Stimulated activated naive CD4-positive, alpha-beta T cell (primary cell): ENCODE measurements at regions not wholly inside any gene's neighbourhood (a gene's known extent, or its start where the extent isn't known, plus 50 kb on each side); places are given as distances from the start of the nearest gene placed in this dataset.
"Not testable (repeated sequence)": the region's sequence is repeated elsewhere in the genome, so short reads cannot be mapped to it uniquely, and the experiment has no call there.

Experiments
- DNase-seq, 6 experiments: peaks; one replicate each; lab custom pipeline; 2025; lab: John Stamatoyannopoulos, UW

DNA sequence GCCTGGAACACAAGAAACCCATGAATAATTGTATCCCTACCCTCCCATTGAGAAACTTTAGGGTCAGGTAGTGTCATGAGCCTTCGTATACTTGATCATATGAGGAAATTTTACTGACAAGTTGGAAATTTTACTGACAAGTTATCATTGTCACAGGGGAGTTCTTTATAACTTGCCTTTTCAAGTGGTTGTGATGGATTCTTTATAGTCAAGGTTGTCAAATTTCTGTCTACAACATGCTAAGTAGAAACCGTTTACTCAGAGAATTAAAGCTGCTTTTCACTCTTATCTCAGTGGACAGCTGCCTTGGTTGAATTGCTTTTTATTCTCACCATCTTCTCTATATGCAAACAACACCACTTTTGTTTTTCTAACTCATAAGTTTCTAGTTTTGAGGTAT lies 1286.4 kb downstream of the EPHA7 start:
- DNase-seq = no peak

DNA sequence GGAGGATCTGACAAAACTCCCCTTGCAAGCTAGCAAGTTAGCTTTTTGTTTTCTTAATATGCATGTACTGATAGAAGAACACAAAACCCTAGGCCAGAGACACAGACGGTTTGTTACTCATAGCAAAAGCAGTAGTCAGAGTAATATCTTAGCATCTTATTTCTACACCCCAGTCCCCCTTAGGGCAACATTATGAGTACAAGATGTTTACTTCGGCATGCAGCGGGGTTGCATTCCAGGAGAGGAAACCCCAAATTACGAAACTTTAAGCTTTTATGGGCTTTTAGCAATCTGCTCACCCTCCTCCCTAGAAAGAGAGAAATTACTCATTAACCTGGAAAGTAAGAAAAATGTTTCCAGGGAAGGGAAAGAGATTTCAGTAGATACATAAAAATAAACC lies 1286.9 kb downstream of the EPHA7 start:
- no peak for DNase-seq

DNA sequence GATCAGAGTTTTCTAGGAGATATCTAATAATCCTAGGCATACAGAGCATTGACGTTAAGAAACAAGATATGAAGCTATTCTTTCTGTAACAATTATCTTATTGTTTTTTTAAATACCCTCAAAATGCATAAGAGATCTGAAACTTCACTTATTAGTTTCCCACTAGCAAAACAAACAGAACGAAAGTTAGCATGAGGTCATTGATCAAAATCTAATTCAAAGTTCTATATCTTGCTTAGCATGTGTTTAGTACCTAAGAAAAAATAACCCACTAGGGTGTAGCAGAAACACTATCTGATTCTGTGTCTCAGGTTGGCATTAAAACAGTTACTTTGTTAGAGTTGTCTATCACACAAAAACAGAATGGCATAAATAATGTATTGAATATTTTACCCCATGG lies 1288.4 kb downstream of the EPHA7 start:
- no peak for DNase-seq

DNA sequence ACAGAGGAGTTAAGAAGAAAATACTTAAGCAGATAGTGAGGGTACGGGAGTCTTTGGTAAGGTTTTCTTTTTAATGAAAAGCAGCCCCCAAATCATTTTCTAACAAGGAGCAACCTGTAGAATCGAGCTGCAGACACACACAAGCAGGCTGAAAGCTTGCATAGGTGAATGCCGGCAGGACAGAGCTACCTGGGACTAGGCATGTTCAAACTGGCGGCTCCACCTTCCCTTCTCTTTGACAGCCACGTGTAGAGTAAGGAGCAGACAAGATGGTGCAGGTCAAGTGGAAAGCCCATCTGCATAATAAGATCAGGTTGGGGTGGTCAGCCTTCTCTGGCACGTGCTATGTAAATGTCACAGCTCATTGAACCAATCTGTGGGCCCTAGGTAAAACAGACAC lies 1292.4 kb downstream of the EPHA7 start:
- DNase-seq = no peak

DNA sequence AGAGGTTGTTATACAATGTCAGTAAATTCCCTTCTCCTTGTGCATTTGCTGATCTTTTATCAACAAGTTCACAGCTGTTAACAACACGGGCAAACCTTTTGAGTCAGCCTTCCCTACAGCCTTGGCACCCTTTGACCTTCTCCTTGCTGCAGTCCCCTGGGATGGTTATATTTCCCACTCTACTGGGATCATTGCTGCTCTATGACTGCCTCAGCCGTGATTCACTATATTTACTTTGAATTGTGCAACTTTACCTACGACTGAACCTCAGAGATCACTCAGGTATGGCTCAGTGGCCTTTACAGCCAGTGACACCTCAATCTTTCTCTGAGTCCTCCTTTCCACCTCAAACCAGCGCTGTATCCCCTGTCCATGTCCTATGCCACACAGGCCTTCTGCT lies 1293.3 kb downstream of the EPHA7 start:
- DNase-seq = no peak

DNA sequence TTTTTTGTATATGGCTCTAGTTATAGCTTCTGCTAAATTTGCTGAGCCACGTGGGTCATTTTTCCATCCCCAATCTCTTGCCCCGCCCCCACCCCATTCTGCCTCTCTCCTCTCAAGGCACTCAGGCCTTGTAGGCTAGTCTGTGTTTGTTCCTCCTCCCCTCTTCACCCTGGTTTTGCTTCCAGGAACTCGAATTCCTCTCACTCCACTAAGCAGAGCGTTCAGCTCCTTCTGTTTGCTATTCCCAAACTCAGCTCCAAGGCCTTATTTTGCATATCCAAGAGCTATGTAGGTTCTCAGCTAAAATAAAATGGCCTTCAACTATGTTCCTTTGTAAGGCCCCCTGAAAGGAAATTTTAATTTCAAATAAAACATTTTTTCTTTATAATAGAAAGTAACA lies 1293.7 kb downstream of the EPHA7 start:
- no peak for DNase-seq

DNA sequence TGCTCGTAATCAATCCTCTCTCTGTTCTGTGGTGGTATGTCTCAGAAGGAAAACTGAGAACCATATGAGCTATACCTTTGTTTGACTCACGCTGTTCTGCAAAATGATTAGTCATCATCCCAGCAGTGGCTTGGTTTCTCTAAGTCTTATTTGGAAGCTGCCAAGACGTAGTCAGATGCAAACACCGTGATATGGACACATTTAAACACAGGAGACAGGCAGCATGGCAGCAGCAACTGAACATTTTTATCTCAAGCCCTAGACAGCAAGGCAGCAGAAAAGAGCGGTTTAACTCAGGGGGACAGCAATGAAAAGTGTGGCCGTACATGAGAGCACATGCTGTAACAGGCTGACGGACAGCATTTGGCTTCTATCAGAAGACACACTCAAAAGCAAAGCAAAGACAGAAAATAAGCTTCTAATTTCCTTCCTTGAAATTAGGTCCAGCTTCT lies 1295.1 kb downstream of the EPHA7 start:
- DNase-seq = no peak

DNA sequence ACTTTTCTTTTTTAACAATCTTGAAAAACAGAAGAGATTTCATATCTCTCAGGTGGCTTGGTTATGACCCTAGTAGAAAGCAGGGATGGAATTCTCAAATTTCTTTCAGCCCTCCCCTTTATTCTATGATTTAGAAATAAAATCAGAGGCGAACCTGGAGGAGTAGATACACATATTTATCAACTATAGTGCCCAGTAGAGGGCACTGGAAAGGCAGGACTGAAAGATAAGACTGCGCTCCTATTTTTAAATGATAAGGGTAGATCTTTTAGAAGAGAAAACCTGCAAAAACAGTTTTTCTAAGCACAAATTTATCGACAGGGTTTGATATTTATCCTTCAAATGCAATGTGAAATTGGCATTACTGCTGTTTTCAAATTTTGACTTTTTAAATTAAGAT lies 1296.6 kb downstream of the EPHA7 start:
- no peak for DNase-seq

DNA sequence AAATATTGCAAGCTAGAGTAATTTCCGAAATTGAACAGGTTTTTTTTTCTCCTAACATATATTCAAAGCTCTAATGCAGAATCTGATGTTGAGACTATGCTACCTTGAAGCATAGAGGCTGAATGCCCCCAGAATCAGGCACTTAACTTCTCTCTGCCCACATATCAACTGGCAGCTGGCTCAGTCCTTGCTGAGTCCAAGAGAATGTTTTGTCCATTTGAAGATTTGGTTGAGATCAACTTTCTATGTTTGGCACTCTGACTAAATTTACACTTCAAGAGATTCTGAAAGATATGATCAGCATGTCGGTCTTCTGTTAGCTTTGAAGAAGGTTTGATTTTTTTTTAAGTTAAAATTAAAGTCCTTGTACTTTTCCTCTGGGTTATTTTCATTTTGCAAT lies 1298.1 kb downstream of the EPHA7 start:
- DNase-seq = no peak

DNA sequence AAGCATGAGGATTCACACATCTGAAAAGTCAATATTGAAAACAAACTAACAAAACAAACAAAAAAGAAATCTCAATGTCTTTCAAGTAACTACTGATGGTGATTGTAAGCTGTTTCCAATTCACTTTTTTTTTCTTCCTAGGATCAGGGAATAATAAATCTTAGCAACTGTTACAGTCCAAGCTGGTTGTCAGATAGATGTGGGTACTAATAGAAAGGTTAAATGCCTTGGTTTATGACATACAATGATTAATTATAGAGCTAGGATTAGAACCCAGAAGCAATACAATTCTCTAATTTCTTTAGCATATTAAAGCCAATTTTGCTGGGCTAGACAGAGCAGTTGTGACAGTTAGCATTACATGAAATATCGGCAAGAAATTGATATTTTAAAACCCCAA lies 1301.6 kb downstream of the EPHA7 start:
- DNase-seq = no peak

DNA sequence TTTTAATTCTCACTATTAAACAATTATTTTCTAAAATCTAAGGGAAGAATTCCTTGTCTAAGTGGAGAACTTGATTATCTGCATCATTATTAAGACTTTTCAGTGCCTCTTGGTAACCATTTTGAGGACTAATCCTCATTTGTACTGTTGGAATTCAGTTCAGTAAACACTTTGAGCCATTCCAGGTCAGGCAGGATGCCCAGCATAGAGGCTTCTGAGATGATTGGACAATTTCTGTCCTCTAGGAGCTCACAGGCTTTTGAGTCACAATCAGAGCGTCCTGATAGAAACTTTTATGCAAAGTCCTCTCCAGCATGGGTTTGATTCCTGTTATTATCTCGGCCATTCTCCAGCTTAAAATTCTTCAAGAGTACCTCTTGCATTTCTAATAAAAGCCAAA lies 1304.6 kb downstream of the EPHA7 start:
- no peak for DNase-seq

DNA sequence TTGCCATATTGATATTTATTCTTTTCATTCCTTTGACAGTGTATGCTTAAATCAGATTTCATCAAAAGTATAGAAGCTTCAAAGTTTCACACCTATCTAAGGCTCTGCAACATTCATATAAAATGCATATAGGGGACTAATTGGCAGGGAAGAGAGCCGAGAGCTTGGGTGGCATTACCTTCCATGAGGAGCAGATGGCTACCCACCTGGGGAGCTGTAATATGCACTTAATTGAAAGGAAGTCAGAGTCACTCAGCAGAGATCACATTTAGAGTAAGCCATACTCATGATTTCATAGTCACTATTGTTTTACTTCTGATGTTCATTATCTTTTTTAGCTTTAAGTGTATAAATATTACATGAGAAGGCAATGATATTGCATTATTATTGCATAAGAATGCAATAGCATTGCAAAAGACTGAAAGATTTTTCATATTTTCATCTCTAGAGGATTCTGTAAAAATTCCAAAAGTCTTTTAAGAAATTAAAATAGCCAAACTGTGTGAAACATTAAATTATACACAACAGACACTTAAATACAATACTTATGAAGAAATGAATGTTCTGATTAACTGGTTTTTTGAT lies 1305.2 kb downstream of the EPHA7 start:
- no peak for DNase-seq

DNA sequence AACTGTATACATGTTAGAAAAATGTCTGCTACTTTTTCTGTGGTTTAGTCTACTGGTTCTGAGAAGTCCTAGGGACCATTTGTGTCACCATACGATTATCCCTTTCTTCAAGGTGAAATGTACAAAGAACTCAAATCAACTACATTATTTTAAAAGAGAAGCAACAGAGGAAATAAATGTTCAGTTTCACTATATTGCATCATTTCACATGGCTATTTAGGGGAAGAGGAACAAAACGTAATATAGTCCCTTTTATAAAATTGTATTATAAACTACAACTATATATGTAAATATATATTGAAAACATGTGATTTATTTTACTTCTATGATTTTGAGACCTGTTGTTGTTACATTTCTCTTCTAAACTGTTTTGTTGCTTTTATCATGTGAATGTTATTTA lies 1308.0 kb downstream of the EPHA7 start:
- DNase-seq = no peak

DNA sequence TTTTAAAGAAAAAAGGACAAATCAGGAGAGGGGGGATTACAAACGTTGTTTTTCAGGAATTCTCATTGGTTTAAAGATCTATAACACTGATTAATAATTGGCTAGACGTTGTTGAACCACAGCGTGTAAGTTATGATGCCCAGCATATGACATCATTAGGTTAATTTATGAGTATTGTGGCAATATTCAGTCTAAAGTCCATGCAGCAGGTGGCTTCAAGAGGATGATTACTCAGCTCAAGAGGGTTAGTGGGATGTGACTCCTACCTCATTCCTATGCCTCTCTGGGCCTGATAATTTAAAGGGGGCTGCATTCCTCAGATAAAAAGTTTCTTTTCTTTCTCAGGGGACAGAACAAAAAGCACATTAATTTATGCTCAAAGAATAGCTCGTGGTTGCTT lies 1309.0 kb downstream of the EPHA7 start:
- DNase-seq = no peak

DNA sequence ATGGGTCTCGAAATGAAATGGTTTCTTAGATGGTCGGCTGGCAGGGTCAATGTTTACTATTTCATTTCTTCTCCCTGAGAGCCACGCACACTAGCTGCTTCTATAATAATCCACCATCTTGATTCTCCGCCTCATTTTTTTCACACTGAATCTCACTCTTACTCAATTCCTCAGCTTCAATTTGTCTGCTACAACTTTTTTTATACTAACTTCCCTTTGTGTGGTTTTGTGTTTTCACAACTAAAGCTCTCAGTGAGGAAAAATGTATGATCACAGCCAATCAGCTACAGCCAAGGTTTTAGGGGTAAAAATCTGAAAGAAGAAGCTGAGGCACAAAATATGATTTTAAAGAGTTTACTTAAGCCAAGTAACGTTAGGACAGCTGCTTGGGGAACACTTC lies 1309.4 kb downstream of the EPHA7 start:
- DNase-seq = no peak

DNA sequence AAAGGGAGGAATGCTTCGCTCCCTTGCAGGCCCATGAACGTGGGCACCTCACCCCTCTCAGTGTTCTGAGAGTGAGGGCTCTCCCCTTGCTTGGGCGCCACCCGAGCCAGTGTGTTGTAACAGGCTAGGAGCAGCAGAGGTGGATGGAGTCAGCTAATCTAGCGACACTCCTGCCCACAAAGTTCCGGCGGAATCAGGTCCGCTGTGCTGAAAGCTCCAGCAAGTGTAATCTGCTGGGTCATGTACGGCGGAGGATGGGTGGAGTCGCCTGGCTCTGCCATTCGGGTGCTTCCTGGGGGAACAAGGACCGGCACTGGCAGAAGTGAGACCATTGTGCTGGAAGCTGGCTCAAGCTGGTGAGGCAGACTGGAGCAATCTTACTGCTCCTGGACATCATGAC lies 1310.1 kb downstream of the EPHA7 start:
- no peak for DNase-seq

DNA sequence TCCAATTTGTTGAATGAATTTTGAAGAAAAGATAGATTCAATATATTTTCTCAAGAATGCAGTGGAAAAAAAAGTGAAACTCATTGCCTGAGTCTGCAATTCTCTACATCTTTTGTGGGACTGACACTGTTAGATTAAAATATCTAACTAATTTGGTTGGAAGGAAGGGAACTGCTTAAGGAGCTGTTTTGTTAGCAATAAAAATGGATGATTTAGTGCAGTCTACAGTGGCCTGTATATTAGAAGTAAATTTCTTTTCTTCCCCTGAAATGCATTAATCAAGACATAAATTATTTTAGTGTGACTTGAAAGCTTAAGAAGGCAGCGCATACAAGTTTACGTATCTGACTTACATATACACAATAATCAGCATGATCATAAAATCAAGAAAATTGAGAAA lies 1332.6 kb downstream of the EPHA7 start:
- DNase-seq = no peak

DNA sequence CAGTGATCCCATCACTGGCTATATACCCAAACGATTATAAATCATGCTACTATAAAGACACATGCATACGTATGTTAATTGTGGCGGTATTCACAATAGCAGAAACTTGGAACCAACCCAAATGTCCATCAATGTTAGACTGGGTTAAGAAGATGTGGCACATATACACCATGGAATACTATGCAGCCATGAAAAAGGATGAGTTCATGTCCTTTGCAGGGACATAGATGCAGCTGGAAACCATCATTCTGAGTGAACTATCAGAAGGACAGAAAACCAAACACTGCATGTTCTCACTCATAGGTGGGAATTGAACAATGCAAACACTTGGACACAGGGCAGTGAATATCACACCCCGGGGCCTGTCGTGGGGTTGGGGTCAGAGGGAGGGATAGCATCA lies 1335.4 kb downstream of the EPHA7 start:
- DNase-seq = not testable (repeated sequence)

DNA sequence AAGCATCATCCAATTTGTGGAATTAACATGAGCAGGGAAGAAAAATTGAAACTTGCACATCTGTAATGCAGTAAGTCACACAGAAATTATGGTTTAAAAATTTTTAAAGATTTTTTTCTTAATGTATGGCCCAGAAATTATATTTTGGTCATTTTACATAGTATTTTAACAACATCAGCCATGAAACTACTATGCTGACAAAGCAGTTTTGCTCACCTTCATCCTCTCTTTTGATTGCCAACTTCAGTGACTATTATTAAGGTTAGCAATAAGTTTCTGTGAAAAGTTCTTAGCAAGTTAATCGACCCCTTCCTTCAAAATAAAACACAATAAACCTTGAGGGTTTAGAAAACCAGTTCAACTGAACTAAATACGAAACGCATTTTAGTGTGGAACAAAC lies 1347.0 kb downstream of the EPHA7 start:
- no peak for DNase-seq

DNA sequence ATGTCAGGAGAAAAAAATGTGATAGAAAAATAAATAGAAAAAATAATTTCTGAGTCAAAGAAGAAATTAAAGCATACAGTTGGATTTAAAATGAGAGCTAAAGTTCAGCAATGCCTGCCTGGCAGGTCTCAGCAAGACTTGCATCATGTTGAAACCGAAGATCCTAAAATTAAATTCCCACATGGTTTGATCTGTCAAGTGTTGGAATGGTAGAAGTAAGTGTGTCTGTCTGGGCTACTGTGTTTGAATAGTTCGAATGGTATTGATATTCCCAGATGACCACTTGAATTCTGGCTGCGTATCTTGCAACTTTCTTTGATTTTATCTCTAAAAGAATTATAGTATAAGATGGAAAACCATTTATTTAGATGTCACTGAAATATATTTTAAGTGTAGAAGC lies 1349.6 kb downstream of the EPHA7 start:
- DNase-seq = no peak

DNA sequence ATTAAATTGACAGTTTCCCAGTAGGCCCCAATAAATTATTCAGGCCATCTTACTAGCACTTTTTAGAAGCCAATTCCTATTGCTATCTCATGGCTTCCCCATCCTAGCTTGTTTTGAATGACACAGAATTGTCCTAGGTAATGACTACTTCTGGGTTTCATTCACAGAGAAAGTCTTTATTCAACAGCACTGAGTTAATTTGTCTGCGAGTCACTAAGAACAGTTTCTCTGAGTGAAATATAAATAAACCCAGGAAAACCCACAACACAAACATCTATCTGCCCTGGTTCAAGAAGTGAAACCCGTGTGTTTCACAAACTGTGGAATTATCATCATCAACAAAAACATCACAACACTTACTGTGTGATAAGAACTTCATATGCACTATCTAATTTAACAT lies 1366.8 kb downstream of the EPHA7 start:
- no peak for DNase-seq

DNA sequence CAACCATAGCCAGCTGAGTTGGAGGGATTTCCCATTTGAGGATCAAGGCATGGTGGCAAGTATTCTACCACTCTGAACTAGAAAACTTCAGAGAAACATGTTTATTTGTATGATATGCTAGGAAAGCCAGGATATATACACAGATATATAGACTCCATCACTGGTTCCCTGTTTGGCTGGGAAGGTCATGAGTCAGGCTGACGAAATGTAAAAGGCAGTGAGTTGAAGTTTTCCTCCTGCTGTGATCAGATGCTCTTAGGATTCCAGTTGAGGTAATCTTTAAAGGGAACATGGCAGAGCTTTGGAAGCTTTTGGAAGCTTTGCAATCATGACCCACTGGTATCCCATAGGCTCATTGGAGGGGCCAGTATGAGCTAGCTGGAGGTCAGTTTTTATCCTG lies 1369.1 kb downstream of the EPHA7 start:
- DNase-seq = no peak

DNA sequence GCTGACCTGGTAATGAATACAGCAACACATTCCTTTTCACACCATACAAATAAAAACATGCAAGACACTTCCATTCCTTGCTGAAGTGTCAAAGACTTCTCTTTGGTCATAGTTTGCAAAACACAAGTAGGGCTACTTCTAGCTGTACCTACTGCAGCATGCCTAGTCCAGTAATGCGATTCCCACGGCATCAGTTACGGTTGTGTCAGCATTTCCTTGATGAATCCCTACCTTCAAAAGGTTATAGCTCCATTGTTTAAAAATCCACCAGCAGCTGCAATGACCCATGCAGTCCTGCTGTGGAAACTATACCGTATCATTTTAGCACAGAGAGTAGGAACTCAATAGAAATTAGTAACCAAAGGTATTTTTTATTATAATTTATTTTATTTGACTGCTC lies 1371.5 kb downstream of the EPHA7 start:
- no peak for DNase-seq

DNA sequence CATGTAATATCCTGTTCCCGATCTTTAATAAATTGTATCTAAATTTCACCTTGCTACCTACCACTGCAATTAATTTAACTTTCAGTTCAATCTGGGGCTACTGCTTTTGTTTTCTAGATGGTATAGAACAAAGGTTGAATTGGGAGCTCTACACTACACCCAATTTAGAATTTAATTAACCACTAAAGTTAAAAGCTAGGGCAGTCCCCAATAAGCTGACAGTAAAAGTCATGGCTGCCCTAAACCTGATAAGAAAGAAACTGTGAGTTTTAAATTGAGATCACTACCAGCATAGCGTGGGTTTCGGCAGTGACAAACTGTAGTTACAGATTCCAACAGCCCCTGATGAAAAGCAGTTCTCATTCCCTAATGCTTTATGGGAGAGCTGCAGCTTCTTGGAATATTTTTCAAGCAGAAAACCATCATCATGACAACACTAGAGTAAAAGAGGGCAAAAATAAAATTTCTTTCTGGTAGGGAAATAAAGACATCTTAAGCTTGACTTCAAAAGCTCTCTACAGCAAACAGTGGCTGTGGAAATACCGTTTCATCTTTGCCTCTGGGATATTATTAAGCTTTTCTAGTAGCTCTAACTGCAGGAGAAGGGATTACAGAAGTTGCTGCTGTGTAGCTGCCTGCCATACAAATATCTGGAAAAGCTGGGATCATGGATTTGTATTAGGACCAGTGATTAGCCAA lies 1372.1 kb downstream of the EPHA7 start:
- no peak for DNase-seq
